ENCODE measurements at regions not wholly inside any gene's neighbourhood (a gene's known extent, or its start where the extent isn't known, plus 50 kb on each side); places are given as distances from the start of the nearest gene placed in this dataset.
A peak's percentile ranks its signal among the peaks of the same experiment; 100 is the strongest.

GRCh38 chr1:87472716-87473115 is 144.0 kb downstream of the LMO4 start:
- intact Hi-C loops (cut with micrococcal nuclease), result loop anchor here (5.0 to 10.0 kb wide), 3 partner anchors 80 to 482 kb away; no protein-coding TSS in a partner anchor
- Histone ChIP-seq H3K79me2 (ENCODE audit: low read length) (no peaks in the 10 kb centered on the region), H3K4me3 (ENCODE audit: low read length) (no peak overlapping the region), H4K20me1 (ENCODE audit: low read length) (no peaks in the 10 kb centered on the region), H3K27ac (ENCODE audit: low read length) (peak overlapping the region; percentile 11; the same call in 1 of the 2 replicates), H2AFZ (ENCODE audit: low read length) (no peak overlapping the region), H3K4me2 (ENCODE audit: low read length) (peak overlapping the region; percentile 18; the same call in 1 of the 2 replicates), H3K4me1 (ENCODE audit: insufficient read depth, low read length) (peaks cover 18% of the 10 kb centered on the region), H3F3A (ENCODE audit: low read length, unreplicated experiment) (peaks cover 3% of the 10 kb centered on the region), H3K9me3 (ENCODE audit: low read length) (no peaks in the 10 kb centered on the region), H3K9ac (ENCODE audit: low read length) (no peak overlapping the region), H3K36me3 (ENCODE audit: low read depth, low read length) (no peaks in the 10 kb centered on the region), H3K27me3 (ENCODE audit: low read length) (no peaks in the 10 kb centered on the region), H3K9me2 (replicated peaks; ENCODE audit: low read length) (no peaks in the 10 kb centered on the region)
- CTCF ChIA-PET, result interaction anchor here (0.6 kb wide), 1 partner anchor 141 kb away, joined by 3 read pairs; no protein-coding TSS in a partner anchor
- TF ChIP-seq, protein P1, sequence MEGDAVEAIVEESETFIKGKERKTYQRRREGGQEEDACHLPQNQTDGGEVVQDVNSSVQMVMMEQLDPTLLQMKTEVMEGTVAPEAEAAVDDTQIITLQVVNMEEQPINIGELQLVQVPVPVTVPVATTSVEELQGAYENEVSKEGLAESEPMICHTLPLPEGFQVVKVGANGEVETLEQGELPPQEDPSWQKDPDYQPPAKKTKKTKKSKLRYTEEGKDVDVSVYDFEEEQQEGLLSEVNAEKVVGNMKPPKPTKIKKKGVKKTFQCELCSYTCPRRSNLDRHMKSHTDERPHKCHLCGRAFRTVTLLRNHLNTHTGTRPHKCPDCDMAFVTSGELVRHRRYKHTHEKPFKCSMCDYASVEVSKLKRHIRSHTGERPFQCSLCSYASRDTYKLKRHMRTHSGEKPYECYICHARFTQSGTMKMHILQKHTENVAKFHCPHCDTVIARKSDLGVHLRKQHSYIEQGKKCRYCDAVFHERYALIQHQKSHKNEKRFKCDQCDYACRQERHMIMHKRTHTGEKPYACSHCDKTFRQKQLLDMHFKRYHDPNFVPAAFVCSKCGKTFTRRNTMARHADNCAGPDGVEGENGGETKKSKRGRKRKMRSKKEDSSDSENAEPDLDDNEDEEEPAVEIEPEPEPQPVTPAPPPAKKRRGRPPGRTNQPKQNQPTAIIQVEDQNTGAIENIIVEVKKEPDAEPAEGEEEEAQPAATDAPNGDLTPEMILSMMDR (conservative IDR thresholded peaks at IDR 0.05; ENCODE audit: low read depth, low read length), result no peak
- TF ChIP-seq EZH2phosphoT487 (IDR thresholded peaks at IDR 0.05; ENCODE audit: borderline replicate concordance, low read length) (no peak), EZH2 (IDR thresholded peaks at IDR 0.05; ENCODE audit: low read length, unreplicated experiment) (no peak)
- POLR2A ChIA-PET (ENCODE audit: unreplicated experiment), result no interaction called here
- no TSS peak for BruUV-seq (replicated peaks)
- no peak for ATAC-seq
- DNase-seq, result no peak

DNA sequence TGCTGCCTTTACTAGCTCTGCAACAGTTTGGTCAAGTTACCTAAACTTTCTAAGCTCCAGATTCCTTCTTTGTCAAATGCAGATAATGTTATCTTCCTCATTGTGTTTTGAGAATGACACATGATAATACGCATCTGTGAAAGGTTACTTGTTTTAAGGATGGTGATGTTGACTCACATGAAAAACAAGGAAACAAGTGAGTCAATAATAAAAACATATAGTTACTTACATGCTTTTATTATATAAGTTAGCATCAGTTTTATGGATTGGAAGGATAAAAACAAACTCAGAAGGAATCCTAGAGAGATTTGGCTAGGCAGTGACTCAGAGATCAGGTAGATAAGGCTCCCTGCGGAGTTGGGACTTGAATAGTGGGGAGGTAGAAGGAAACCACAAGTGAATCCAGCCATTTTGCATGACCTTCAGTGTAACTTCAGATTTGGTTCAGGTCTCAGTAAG is 144.6 kb downstream of the LMO4 start:
- H3K4me2 ChIP-seq (ENCODE audit: low read length), result peak overlapping the region; percentile 18; the same call in 1 of the 2 replicates
- no TSS peak for BruUV-seq (replicated peaks)
- H3K27ac ChIP-seq (ENCODE audit: low read length), result peak overlapping the region; percentile 27
- peaks cover 20% of the 10 kb centered on the region for H3K4me1 ChIP-seq (ENCODE audit: insufficient read depth, low read length)
- H3F3A ChIP-seq (ENCODE audit: low read length, unreplicated experiment), result peaks cover 3% of the 10 kb centered on the region
- DNase-seq, result peak; percentile 90
- ChIA-PET POLR2A (ENCODE audit: unreplicated experiment) (no interaction called here), CTCF (interaction anchor here (0.6 kb wide), 1 partner anchor 142 kb away, joined by 3 read pairs; no protein-coding TSS in a partner anchor)
- no peak overlapping the region for H3K4me3 ChIP-seq (ENCODE audit: low read length)
- no peaks in the 10 kb centered on the region for H3K27me3 ChIP-seq (ENCODE audit: low read length)
- no peak overlapping the region for H2AFZ ChIP-seq (ENCODE audit: low read length)
- H3K9me2 ChIP-seq (replicated peaks; ENCODE audit: low read length), result no peaks in the 10 kb centered on the region
- intact Hi-C loops (cut with micrococcal nuclease), result loop anchor here (5.0 to 10.0 kb wide), 3 partner anchors 81 to 482 kb away; no protein-coding TSS in a partner anchor
- H3K36me3 ChIP-seq (ENCODE audit: low read depth, low read length), result no peaks in the 10 kb centered on the region
- no peaks in the 10 kb centered on the region for H3K9me3 ChIP-seq (ENCODE audit: low read length)
- H3K79me2 ChIP-seq (ENCODE audit: low read length), result no peaks in the 10 kb centered on the region
- H3K9ac ChIP-seq (ENCODE audit: low read length), result no peak overlapping the region
- TF ChIP-seq, protein P1 (conservative IDR thresholded peaks at IDR 0.05; ENCODE audit: low read depth, low read length), result no peak
- no peak for TF ChIP-seq EZH2 (IDR thresholded peaks at IDR 0.05; ENCODE audit: low read length, unreplicated experiment)
- no peak for TF ChIP-seq EZH2phosphoT487 (IDR thresholded peaks at IDR 0.05; ENCODE audit: borderline replicate concordance, low read length)
- no peaks in the 10 kb centered on the region for H4K20me1 ChIP-seq (ENCODE audit: low read length)
- ATAC-seq, result peak; percentile 92

- H2AFZ ChIP-seq (ENCODE audit: low read length), result no peak overlapping the region
- no peak overlapping the region for H3K9ac ChIP-seq (ENCODE audit: low read length)
- H3K9me2 ChIP-seq (replicated peaks; ENCODE audit: low read length), result no peaks in the 10 kb centered on the region
- no peaks in the 10 kb centered on the region for H3K9me3 ChIP-seq (ENCODE audit: low read length)
- ChIA-PET CTCF (no interaction called here), POLR2A (ENCODE audit: unreplicated experiment) (no interaction called here)
- TF ChIP-seq EZH2 (IDR thresholded peaks at IDR 0.05; ENCODE audit: low read length, unreplicated experiment) (no peak), EZH2phosphoT487 (IDR thresholded peaks at IDR 0.05; ENCODE audit: borderline replicate concordance, low read length) (no peak)
- TF ChIP-seq, protein P1 (conservative IDR thresholded peaks at IDR 0.05; ENCODE audit: low read depth, low read length), result no peak
- H3K4me3 ChIP-seq (ENCODE audit: low read length), result no peak overlapping the region
- H3K27me3 ChIP-seq (ENCODE audit: low read length), result no peaks in the 10 kb centered on the region
- H3K4me2 ChIP-seq (ENCODE audit: low read length), result 0 out of 2 replicates have a peak overlapping the region, but pooled peaks have one; percentile 18
- H3K36me3 ChIP-seq (ENCODE audit: low read depth, low read length), result no peaks in the 10 kb centered on the region
- H3K4me1 ChIP-seq (ENCODE audit: insufficient read depth, low read length), result peaks cover 22% of the 10 kb centered on the region
- no peak overlapping the region for H3K27ac ChIP-seq (ENCODE audit: low read length)
- BruUV-seq (replicated peaks), result no TSS peak
- H3K79me2 ChIP-seq (ENCODE audit: low read length), result no peaks in the 10 kb centered on the region
- ATAC-seq (no peak), DNase-seq (no peak)
- peaks cover 3% of the 10 kb centered on the region for H3F3A ChIP-seq (ENCODE audit: low read length, unreplicated experiment)
- intact Hi-C loops (cut with micrococcal nuclease), result loop anchor here (5.0 to 10.0 kb wide), 3 partner anchors 82 to 481 kb away; no protein-coding TSS in a partner anchor
- H4K20me1 ChIP-seq (ENCODE audit: low read length), result no peaks in the 10 kb centered on the region
Observed at GRCh38 chr1:87474098-87474497, 145.4 kb downstream of the LMO4 start.

Data from PC-3 (cell line).